HL-60 (cell line): ENCODE measurements at regions not wholly inside any gene's neighbourhood (a gene's known extent, or its start where the extent isn't known, plus 50 kb on each side); places are given as distances from the start of the nearest gene placed in this dataset.

ENCODE experiments used
- TF ChIP-seq, protein P1 (sequence below): IDR thresholded peaks from 2 replicates; pipeline ENCODE4 v1.6.1; 2012; ENCODE audit warnings: low read depth; ENCODE audit not compliant: insufficient replicate concordance
- TF ChIP-seq, protein P2 (sequence below): IDR thresholded peaks from one replicate; pipeline ENCODE4 v1.5.1; 2011; ENCODE audit warnings: low read length, control low read depth, inconsistent platforms; ENCODE audit not compliant: insufficient read depth

- TF ChIP-seq, protein P1, sequence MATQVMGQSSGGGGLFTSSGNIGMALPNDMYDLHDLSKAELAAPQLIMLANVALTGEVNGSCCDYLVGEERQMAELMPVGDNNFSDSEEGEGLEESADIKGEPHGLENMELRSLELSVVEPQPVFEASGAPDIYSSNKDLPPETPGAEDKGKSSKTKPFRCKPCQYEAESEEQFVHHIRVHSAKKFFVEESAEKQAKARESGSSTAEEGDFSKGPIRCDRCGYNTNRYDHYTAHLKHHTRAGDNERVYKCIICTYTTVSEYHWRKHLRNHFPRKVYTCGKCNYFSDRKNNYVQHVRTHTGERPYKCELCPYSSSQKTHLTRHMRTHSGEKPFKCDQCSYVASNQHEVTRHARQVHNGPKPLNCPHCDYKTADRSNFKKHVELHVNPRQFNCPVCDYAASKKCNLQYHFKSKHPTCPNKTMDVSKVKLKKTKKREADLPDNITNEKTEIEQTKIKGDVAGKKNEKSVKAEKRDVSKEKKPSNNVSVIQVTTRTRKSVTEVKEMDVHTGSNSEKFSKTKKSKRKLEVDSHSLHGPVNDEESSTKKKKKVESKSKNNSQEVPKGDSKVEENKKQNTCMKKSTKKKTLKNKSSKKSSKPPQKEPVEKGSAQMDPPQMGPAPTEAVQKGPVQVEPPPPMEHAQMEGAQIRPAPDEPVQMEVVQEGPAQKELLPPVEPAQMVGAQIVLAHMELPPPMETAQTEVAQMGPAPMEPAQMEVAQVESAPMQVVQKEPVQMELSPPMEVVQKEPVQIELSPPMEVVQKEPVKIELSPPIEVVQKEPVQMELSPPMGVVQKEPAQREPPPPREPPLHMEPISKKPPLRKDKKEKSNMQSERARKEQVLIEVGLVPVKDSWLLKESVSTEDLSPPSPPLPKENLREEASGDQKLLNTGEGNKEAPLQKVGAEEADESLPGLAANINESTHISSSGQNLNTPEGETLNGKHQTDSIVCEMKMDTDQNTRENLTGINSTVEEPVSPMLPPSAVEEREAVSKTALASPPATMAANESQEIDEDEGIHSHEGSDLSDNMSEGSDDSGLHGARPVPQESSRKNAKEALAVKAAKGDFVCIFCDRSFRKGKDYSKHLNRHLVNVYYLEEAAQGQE, result no peak
- TF ChIP-seq, protein P2, sequence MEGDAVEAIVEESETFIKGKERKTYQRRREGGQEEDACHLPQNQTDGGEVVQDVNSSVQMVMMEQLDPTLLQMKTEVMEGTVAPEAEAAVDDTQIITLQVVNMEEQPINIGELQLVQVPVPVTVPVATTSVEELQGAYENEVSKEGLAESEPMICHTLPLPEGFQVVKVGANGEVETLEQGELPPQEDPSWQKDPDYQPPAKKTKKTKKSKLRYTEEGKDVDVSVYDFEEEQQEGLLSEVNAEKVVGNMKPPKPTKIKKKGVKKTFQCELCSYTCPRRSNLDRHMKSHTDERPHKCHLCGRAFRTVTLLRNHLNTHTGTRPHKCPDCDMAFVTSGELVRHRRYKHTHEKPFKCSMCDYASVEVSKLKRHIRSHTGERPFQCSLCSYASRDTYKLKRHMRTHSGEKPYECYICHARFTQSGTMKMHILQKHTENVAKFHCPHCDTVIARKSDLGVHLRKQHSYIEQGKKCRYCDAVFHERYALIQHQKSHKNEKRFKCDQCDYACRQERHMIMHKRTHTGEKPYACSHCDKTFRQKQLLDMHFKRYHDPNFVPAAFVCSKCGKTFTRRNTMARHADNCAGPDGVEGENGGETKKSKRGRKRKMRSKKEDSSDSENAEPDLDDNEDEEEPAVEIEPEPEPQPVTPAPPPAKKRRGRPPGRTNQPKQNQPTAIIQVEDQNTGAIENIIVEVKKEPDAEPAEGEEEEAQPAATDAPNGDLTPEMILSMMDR, result no peak
Measured at GRCh38 chr6:126204126-126204525, 135.8 kb upstream of the CENPW start.
